Activated naive CD8-positive, alpha-beta T cell treated with anti-CD3 and anti-CD28 coated beads for 36 hours (primary cell): ENCODE measurements at regions not wholly inside any gene's neighbourhood (a gene's known extent, or its start where the extent isn't known, plus 50 kb on each side); places are given as distances from the start of the nearest gene placed in this dataset.
"Not testable (repeated sequence)": the region's sequence is repeated elsewhere in the genome, so short reads cannot be mapped to it uniquely, and the experiment has no call there.

ENCODE experiments used
- DNase-seq: peaks from one replicate; pipeline ENCODE4 v3.0.0; 2021
- H3K27ac Mint-ChIP-seq: one replicate; pipeline ENCODE4 v1.8.0; 2022; ENCODE audit warnings: mild to moderate bottlenecking, moderate library complexity, mixed read lengths
- H3K27me3 Mint-ChIP-seq: one replicate; pipeline ENCODE4 v1.8.0; 2022; ENCODE audit warnings: mild to moderate bottlenecking, mixed read lengths
- H3K36me3 Mint-ChIP-seq: one replicate; pipeline ENCODE4 v1.8.0; 2021; ENCODE audit warnings: mild to moderate bottlenecking, mixed read lengths
- H3K4me1 Mint-ChIP-seq: one replicate; pipeline ENCODE4 v1.8.0; 2021; ENCODE audit warnings: mixed read lengths
- H3K4me3 Mint-ChIP-seq: one replicate; pipeline ENCODE4 v1.8.0; 2022; ENCODE audit warnings: mild to moderate bottlenecking, moderate library complexity, mixed read lengths
- H3K9me3 Mint-ChIP-seq: one replicate; pipeline ENCODE4 v1.8.0; 2022; ENCODE audit warnings: mixed read lengths

DNA sequence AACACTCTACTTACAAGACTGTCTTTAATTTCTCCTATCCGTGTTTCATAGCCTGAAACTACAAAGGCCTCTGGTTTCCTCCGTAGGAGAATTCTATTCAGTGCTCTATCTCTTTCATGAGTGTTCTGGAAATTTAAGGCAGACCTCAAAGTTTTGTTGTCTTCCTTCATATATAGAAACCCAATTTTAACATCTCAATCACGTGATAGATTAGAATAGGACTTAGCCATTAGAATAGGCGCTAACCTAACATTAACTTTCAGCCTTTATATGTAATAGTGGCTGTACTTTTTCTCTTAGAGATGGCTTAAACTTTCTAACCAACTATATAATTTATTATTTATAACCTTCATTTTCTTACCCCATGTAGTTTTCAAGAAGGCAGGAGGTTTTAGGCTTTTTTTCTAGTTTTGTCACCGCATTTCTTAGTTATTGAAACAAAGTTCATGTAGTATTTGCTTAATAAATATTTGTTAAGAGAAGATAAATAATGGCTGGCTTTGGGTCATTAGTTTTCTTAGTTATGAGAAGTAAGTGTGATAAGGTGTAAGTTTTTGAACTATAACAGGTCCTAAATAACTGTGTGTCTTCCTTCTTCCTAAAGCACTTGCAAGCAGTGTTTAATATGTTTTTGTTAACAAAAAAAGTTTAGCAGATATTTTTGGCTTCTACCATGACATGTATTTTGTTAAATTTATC lies 1504.6 kb upstream of the ADGRL3 start:
- no peaks in the 10 kb centered on the region for H3K27me3 Mint-ChIP-seq
- H3K36me3 Mint-ChIP-seq = no peaks in the 10 kb centered on the region
- H3K4me1 Mint-ChIP-seq = no peaks in the 10 kb centered on the region
- no peaks in the 10 kb centered on the region for H3K9me3 Mint-ChIP-seq
- DNase-seq = no peak
- no peak overlapping the region for H3K27ac Mint-ChIP-seq
- H3K4me3 Mint-ChIP-seq = no peak overlapping the region

DNA sequence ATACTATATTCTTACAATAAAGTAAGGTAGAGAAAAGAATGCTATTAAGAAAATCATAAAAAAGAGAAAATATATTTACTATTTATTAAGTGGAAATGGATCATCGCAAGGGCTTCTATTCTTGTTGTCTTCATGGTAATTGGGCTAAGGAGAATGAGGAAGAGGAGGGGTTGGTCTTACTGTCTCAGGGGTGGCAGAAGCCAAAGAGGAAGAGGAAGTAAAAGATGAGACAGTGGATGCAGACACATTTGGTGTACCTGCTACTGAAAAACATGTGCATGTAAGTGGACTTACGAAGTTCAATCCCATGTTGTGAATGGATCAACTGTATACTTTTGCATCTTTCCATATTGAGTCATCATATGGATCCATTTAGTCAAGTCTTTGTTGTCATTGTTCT lies 1502.1 kb upstream of the ADGRL3 start:
- Mint-ChIP-seq H3K36me3 (no peaks in the 10 kb centered on the region), H3K4me3 (no peak overlapping the region), H3K4me1 (no peaks in the 10 kb centered on the region), H3K27me3 (no peaks in the 10 kb centered on the region), H3K27ac (no peak overlapping the region), H3K9me3 (no peaks in the 10 kb centered on the region)
- no peak for DNase-seq

- Mint-ChIP-seq H3K9me3 (peaks cover 2% of the 10 kb centered on the region), H3K27me3 (no peaks in the 10 kb centered on the region), H3K27ac (no peak overlapping the region), H3K36me3 (no peaks in the 10 kb centered on the region), H3K4me3 (no peak overlapping the region), H3K4me1 (no peaks in the 10 kb centered on the region)
- DNase-seq = no peak
Measured at GRCh38 chr4:59700651-59701050, 1499.5 kb upstream of the ADGRL3 start.

- no peak overlapping the region for H3K27ac Mint-ChIP-seq
- no peaks in the 10 kb centered on the region for H3K27me3 Mint-ChIP-seq
- H3K9me3 Mint-ChIP-seq = peaks cover 4% of the 10 kb centered on the region
- H3K4me1 Mint-ChIP-seq = no peaks in the 10 kb centered on the region
- H3K36me3 Mint-ChIP-seq = no peaks in the 10 kb centered on the region
- H3K4me3 Mint-ChIP-seq = no peak overlapping the region
- DNase-seq = no peak
Measured at GRCh38 chr4:59704616-59705015, 1495.5 kb upstream of the ADGRL3 start.

- no peaks in the 10 kb centered on the region for H3K36me3 Mint-ChIP-seq
Measured at GRCh38 chr4:59712470-59712869, 1487.7 kb upstream of the ADGRL3 start.

GRCh38 chr4:59724286-59724685 lies 1475.8 kb upstream of the ADGRL3 start:
- not testable (repeated sequence) for H3K27me3 Mint-ChIP-seq, DNase-seq, H3K27ac Mint-ChIP-seq, H3K4me1 Mint-ChIP-seq, H3K9me3 Mint-ChIP-seq, H3K36me3 Mint-ChIP-seq, H3K4me3 Mint-ChIP-seq

More at GRCh38 chr4:59712470-59712869, 1487.7 kb upstream of the ADGRL3 start:
- no peak overlapping the region for H3K27ac Mint-ChIP-seq
- no peak for DNase-seq
- peaks cover 1% of the 10 kb centered on the region for H3K9me3 Mint-ChIP-seq
- no peaks in the 10 kb centered on the region for H3K4me1 Mint-ChIP-seq
- H3K4me3 Mint-ChIP-seq = no peak overlapping the region
- no peaks in the 10 kb centered on the region for H3K27me3 Mint-ChIP-seq

DNA sequence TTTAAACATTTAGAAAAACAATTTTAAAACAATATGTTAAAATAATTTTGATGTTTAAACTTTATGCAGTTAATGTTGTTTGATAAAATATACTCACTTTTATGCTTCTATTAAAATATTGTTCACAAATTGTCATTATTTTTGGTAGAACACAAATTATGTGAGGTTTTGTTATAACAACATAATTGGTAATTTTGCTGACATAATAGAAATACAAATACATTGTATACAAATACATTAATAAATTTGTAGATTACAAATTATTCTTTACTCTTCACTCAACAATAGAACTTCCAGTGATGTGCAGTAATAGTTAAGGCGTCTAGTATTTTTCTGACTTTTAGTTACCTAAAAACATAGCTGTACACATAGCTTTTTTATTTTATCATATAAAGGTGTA lies 1472.4 kb upstream of the ADGRL3 start:
- no peak overlapping the region for H3K4me3 Mint-ChIP-seq
- no peaks in the 10 kb centered on the region for H3K27me3 Mint-ChIP-seq
- no peaks in the 10 kb centered on the region for H3K4me1 Mint-ChIP-seq
- no peak overlapping the region for H3K27ac Mint-ChIP-seq
- DNase-seq = no peak
- no peaks in the 10 kb centered on the region for H3K36me3 Mint-ChIP-seq
- peaks cover 4% of the 10 kb centered on the region for H3K9me3 Mint-ChIP-seq

DNA sequence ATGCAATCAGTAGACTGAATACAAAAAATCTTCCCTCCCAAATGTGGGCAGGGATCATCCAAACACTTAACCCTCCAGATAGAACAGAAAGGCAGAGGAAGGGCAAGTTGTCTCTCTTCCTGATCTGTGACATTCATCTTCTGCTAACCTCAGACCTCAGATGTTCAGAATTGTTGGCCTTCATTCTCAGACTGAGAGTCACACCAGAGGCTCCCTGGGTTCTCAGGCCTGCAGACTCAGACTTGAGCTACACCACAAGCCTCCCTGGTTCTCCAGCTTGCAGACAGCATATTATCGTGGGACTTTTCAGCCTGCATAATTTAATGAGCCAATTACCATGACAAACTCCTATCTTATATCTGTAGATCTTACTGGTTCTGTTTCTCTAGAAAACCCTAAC lies 1471.6 kb upstream of the ADGRL3 start:
- H3K4me3 Mint-ChIP-seq = no peak overlapping the region

GRCh38 chr4:59729321-59729720 lies 1470.8 kb upstream of the ADGRL3 start:
- Mint-ChIP-seq H3K9me3 (peaks cover 4% of the 10 kb centered on the region), H3K4me1 (no peaks in the 10 kb centered on the region), H3K27ac (no peak overlapping the region), H3K36me3 (no peaks in the 10 kb centered on the region), H3K4me3 (no peak overlapping the region), H3K27me3 (no peaks in the 10 kb centered on the region)
- no peak for DNase-seq

More for the DNA sequence above, 1471.6 kb upstream of the ADGRL3 start:
- Mint-ChIP-seq H3K36me3 (no peaks in the 10 kb centered on the region), H3K27ac (no peak overlapping the region), H3K27me3 (no peaks in the 10 kb centered on the region), H3K9me3 (peaks cover 4% of the 10 kb centered on the region), H3K4me1 (no peaks in the 10 kb centered on the region)
- no peak for DNase-seq

DNA sequence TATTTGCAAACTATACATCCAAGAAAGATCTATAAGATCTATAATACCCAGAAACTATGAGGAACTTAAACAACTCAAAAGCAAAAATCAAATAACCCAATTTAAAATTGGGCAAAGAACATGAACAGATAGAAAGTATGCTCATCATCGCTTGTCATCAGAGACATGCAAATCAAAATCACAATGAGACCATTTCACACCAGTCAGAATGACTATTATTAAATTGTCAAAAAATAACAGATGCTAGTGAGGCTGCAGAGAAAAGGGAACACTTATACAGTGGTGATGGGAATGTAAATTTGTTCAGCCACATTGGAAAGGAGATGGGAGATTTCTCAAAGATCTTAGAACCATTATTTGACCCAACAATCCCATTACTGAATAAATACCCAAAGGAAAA lies 1451.7 kb upstream of the ADGRL3 start:
- Mint-ChIP-seq H3K9me3 (no peaks in the 10 kb centered on the region), H3K27me3 (no peaks in the 10 kb centered on the region), H3K36me3 (no peaks in the 10 kb centered on the region), H3K4me3 (no peak overlapping the region), H3K27ac (no peak overlapping the region), H3K4me1 (no peaks in the 10 kb centered on the region)
- no peak for DNase-seq

DNA sequence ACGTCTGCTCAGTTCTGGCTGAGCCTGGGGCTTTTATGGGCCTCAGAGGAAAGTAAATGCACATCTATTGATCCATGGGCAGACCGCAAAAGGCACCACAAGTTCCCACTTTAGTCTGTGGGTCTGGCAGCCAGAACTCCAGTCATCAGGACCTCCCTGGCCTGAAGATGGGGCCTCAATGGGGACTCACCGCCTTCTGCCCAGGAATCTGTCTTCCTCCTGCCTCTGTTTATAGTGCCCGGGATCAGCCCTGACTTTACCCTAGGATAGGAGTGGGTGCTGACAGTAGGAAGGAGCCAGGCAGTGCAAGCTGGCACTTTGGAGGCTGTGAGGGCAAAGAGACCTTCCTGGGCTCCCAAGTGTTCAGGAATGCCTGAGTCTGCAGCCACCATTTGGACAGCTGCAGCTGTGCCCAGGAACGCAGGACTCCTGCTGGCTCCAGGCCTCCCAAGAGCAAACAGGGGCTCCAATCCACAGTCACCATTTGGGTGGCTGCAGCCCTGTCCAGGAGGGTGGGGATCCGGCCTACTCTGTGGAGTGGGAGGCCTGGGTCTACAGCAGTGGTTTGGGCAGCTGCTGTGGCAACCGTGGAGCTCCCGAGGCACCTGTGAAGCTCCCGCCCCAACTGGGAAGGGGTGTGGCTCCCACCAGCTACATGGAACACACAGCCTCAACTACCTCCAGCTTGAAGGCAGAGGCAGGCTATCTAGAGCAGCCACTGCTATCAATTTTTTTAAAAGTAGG lies 1440.9 kb upstream of the ADGRL3 start:
- Mint-ChIP-seq H3K27ac (no peak overlapping the region), H3K4me3 (no peak overlapping the region), H3K36me3 (no peaks in the 10 kb centered on the region), H3K27me3 (no peaks in the 10 kb centered on the region), H3K9me3 (peaks cover 9% of the 10 kb centered on the region), H3K4me1 (no peaks in the 10 kb centered on the region)
- DNase-seq = no peak

GRCh38 chr4:59762344-59762743 lies 1437.8 kb upstream of the ADGRL3 start:
- H3K27ac Mint-ChIP-seq = no peak overlapping the region
- no peak overlapping the region for H3K4me3 Mint-ChIP-seq
- H3K9me3 Mint-ChIP-seq = peaks cover 11% of the 10 kb centered on the region
- H3K36me3 Mint-ChIP-seq = no peaks in the 10 kb centered on the region
- H3K4me1 Mint-ChIP-seq = no peaks in the 10 kb centered on the region
- H3K27me3 Mint-ChIP-seq = no peaks in the 10 kb centered on the region
- no peak for DNase-seq

DNA sequence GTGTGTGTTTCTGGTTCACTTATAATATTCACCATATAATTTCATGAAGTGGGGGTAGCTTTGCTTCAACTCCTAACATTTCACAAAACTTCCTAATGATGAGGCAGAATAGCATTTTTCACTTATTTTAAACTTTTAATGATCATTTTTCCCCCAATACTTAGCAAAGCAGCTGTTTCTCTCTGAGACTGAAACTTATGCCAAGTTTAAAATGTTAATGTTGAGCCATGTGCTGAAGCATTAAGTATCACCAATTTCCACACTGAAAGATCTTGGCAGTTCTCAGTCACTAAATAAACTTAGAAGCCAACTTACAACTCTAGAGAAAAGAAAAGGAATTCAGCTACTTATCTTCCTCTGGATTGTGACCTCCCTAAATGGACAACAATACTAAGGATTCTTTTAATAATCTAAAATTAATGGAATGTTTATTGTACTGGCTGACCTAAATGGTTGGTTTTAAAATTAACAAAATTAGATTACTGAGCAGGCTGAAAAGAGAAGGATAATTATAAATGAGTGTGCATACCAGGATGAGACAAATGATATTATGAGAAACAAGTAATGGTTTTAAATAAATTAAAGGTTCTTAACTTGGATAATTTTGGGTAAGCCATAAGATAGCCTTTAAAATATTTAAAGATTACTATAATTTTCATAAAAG lies 1429.4 kb upstream of the ADGRL3 start:
- H3K4me1 Mint-ChIP-seq = no peaks in the 10 kb centered on the region
- H3K27me3 Mint-ChIP-seq = no peaks in the 10 kb centered on the region
- H3K4me3 Mint-ChIP-seq = no peak overlapping the region
- no peak overlapping the region for H3K27ac Mint-ChIP-seq
- H3K36me3 Mint-ChIP-seq = no peaks in the 10 kb centered on the region
- DNase-seq = no peak
- H3K9me3 Mint-ChIP-seq = peaks cover 4% of the 10 kb centered on the region

DNA sequence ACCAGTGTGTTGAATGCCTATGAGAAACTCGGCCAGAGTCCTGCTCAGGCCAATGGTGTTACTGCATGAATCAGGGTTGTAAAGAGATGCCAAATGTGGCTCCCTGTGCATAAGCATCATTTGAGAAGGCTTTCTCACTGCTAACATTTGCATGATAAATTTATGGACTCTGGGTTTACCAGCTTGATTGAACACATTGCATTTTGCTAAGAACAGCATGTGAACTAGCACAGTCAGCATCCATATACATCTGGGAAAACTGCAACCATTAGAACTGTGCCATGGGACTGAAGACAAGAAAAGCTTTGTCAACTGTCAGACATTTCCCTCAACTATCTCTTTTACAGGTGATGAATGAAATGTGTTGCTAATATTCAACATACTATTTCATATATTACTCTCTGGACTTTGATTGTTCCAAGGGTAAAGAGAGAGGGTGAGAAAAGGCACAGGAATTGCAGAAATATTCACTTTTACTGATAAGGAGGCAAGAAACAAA lies 1427.4 kb upstream of the ADGRL3 start:
- no peak overlapping the region for H3K4me3 Mint-ChIP-seq
- no peak for DNase-seq
- H3K4me1 Mint-ChIP-seq = no peaks in the 10 kb centered on the region
- no peaks in the 10 kb centered on the region for H3K36me3 Mint-ChIP-seq
- no peaks in the 10 kb centered on the region for H3K27me3 Mint-ChIP-seq
- H3K27ac Mint-ChIP-seq = no peak overlapping the region
- peaks cover 4% of the 10 kb centered on the region for H3K9me3 Mint-ChIP-seq

DNA sequence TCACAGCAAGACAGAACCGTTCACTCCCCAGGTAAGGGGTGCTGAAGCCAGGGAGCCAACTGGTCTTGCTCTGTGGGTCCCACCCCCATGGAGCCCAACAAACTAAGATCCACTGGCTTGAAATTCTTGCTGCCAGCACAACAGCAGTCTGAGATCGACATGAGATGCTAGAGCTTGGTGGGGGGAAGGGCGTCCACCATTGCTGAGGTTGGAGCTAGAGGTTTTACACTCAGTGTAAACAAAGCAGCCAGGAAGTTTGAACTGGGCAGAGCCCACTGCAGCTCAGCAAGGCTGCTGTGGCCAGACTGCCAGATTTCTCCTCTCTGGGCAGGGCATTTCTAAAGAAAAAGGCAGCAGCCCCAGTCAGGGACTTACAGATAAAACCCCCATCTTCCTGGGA lies 1419.9 kb upstream of the ADGRL3 start:
- not testable (repeated sequence) for H3K27ac Mint-ChIP-seq, H3K4me3 Mint-ChIP-seq, H3K27me3 Mint-ChIP-seq, DNase-seq, H3K4me1 Mint-ChIP-seq, H3K9me3 Mint-ChIP-seq, H3K36me3 Mint-ChIP-seq
